A673 (cell line): ENCODE measurements at regions not wholly inside any gene's neighbourhood (a gene's known extent, or its start where the extent isn't known, plus 50 kb on each side); places are given as distances from the start of the nearest gene placed in this dataset.

Source experiments
- EZH2 ChIP-seq: fragments of 200-600 bp; sonication (generic); IDR thresholded peaks from 2 replicates; pipeline ENCODE4 v1.6.1; 2017; ENCODE audit warnings: borderline replicate concordance, low read depth, mild to moderate bottlenecking, mixed read lengths, antibody characterized with exemption, low read length; ENCODE audit not compliant: poor library complexity, severe bottlenecking
- TF ChIP-seq, protein P1 (sequence below): fragments of 300-800, 200-600 bp; sonication (generic); conservative IDR thresholded peaks from 2 replicates; pipeline ENCODE4 v1.5.1; 2017; ENCODE audit warnings: low read depth, mild to moderate bottlenecking, antibody characterized with exemption, low read length, moderate library complexity, mixed read lengths

DNA sequence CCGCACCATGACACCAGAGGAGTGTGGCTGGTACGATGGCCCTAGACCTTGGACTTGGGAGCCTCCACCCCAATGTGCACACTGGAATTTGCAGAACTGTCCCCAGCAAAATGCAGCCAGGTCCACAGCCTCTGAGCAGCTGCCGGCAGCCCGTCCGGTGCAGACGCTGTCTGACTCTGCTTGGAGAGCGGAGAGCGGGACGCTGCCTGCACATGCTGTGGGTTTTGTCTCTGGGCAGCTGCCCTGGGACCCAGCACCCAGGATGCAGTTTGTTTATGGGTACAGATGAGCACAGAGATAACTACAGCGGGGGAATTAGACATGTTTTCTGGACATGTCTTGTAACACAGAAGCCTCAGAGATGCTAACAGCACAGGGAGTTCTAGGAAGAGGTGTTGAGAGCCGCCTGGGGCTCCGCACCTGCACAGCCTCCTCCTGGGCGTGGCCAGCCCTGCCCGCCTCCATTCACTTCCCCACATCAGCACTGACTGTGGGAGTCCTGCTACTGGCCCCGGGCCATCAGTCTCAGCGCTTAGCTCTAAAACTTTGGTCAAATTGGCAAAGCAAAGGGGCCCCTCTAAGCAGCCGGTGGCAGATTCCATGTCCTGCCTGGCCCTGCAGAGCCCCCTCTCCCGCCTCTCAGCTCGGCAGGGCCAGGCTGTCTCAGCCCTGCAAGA is 159.6 kb downstream of the IRX2 start:
- TF ChIP-seq, protein P1, sequence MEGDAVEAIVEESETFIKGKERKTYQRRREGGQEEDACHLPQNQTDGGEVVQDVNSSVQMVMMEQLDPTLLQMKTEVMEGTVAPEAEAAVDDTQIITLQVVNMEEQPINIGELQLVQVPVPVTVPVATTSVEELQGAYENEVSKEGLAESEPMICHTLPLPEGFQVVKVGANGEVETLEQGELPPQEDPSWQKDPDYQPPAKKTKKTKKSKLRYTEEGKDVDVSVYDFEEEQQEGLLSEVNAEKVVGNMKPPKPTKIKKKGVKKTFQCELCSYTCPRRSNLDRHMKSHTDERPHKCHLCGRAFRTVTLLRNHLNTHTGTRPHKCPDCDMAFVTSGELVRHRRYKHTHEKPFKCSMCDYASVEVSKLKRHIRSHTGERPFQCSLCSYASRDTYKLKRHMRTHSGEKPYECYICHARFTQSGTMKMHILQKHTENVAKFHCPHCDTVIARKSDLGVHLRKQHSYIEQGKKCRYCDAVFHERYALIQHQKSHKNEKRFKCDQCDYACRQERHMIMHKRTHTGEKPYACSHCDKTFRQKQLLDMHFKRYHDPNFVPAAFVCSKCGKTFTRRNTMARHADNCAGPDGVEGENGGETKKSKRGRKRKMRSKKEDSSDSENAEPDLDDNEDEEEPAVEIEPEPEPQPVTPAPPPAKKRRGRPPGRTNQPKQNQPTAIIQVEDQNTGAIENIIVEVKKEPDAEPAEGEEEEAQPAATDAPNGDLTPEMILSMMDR: no peak
- no peak for TF ChIP-seq EZH2
